SK-N-SH (cell line): ENCODE measurements at regions not wholly inside any gene's neighbourhood (a gene's known extent, or its start where the extent isn't known, plus 50 kb on each side); places are given as distances from the start of the nearest gene placed in this dataset.

Experiments used
- CTCF ChIA-PET: fragments of 300-600, 350-600 bp; formaldehyde crosslinking; extraction: SDS; loops from one replicate; lab custom pipeline; 2021; lab: Yijun Ruan, JAX
- POLR2A ChIA-PET: fragments of 350-600 bp; sonication (Branson Sonifier 250); formaldehyde crosslinking; extraction: SDS; loops from one replicate; lab custom pipeline; 2020; ENCODE audit warnings: antibody characterized with exemption, inconsistent platforms; lab: Yijun Ruan, JAX
- DNase-seq: peaks from one replicate; pipeline ENCODE4 v3.0.0; 2012
- H2AFZ ChIP-seq: fragments of 200-600 bp; sonication (generic); 2 replicates; pipeline ENCODE4 v1.8.1; 2016; ENCODE audit warnings: antibody characterized with exemption, mild to moderate bottlenecking, low read depth
- H3F3A ChIP-seq: fragments of 200-600 bp; sonication (generic); replicated peaks from 2 replicates; pipeline ENCODE3; 2016; ENCODE audit warnings: antibody characterized with exemption, mild to moderate bottlenecking; ENCODE audit not compliant: insufficient read depth
- H3K27ac ChIP-seq, 2 experiments: fragments of 200-500 bp in 1 of 2; fragments of 200-600 bp in 1 of 2; sonication (Bioruptor generic) in 1 of 2; sonication (generic), shearing (Covaris generic) in 1 of 2; 2 replicates each; pipeline versions ENCODE4 v1.5.1 to v1.6.1; 2014 to 2016; ENCODE audit warnings: low read depth in 2 of 2, inconsistent platforms in 1 of 2, low read length in 1 of 2, mild to moderate bottlenecking in 1 of 2, mixed read lengths in 1 of 2
- H3K27me3 ChIP-seq: fragments of 200-600 bp; sonication (generic), shearing (Covaris generic); 2 replicates; pipeline ENCODE4 v1.6.1; 2016; ENCODE audit warnings: mixed run types; ENCODE audit not compliant: insufficient read depth
- H3K36me3 ChIP-seq, 2 experiments: fragments of 200-500 bp in 1 of 2; fragments of 200-600 bp in 1 of 2; sonication (Bioruptor generic) in 1 of 2; sonication (generic) in 1 of 2; replicated peaks in 1 of 2; 2 replicates each; pipeline versions ENCODE3 to v1.5.1; 2014 to 2016; ENCODE audit warnings: low read length in 1 of 2, mild to moderate bottlenecking in 1 of 2; ENCODE audit not compliant: insufficient read depth in 2 of 2, control insufficient read depth in 1 of 2
- H3K4me1 ChIP-seq, 2 experiments: fragments of 200-500 bp in 1 of 2; fragments of 200-600 bp in 1 of 2; sonication (Bioruptor generic) in 1 of 2; sonication (generic), shearing (Covaris generic) in 1 of 2; 2 replicates each; pipeline versions ENCODE4 v1.5.1 to v1.6.1; 2014 to 2016; ENCODE audit warnings: low read depth in 1 of 2, low read length in 1 of 2, mixed run types in 1 of 2; ENCODE audit not compliant: insufficient read depth in 2 of 2, control insufficient read depth in 1 of 2
- H3K4me2 ChIP-seq: fragments of 200-600 bp; sonication (generic), shearing (Covaris generic); 2 replicates; pipeline ENCODE4 v1.6.1; 2017; ENCODE audit warnings: mixed run types
- H3K4me3 ChIP-seq, 2 experiments: fragments of 200-500 bp in 1 of 2; fragments of 200-600 bp in 1 of 2; sonication (Bioruptor generic) in 1 of 2; sonication (generic), shearing (Covaris generic) in 1 of 2; 2 replicates each; pipeline versions ENCODE4 v1.5.1 to v1.8.1; 2014 to 2016; ENCODE audit warnings: low read depth in 2 of 2, inconsistent platforms in 1 of 2, low read length in 1 of 2, mild to moderate bottlenecking in 1 of 2, mixed read lengths in 1 of 2, moderate library complexity in 1 of 2
- H3K79me2 ChIP-seq: fragments of 200-600 bp; sonication (generic); 2 replicates; pipeline ENCODE4 v1.8.1; 2017; ENCODE audit warnings: mild to moderate bottlenecking; ENCODE audit not compliant: insufficient read depth
- H3K9ac ChIP-seq: fragments of 200-600 bp; sonication (generic); 2 replicates; pipeline ENCODE4 v1.6.1; 2017; ENCODE audit warnings: mixed run types
- H3K9me2 ChIP-seq: fragments of 200-600 bp; sonication (generic); 2 replicates; pipeline ENCODE4 v1.6.1; 2017; ENCODE audit warnings: mixed run types
- H3K9me3 ChIP-seq: fragments of 200-600 bp; sonication (generic); 2 replicates; pipeline ENCODE4 v1.6.1; 2017; ENCODE audit warnings: mixed run types, mild to moderate bottlenecking, moderate library complexity
- H4K20me1 ChIP-seq: fragments of 200-600 bp; sonication (generic); 2 replicates; pipeline ENCODE4 v1.6.1; 2017; ENCODE audit warnings: mild to moderate bottlenecking, mixed run types; ENCODE audit not compliant: insufficient read depth
- ELF1 ChIP-seq: IDR thresholded peaks from 2 replicates; pipeline ENCODE4 v1.4.0; 2012
- EP300 ChIP-seq, 2 experiments: IDR thresholded peaks; 2 replicates each; pipeline versions ENCODE4 v1.4.0 to v1.6.1; 2012; ENCODE audit warnings: borderline replicate concordance in 1 of 2, low read depth in 1 of 2, low read length in 1 of 2
- FOSL2 ChIP-seq: IDR thresholded peaks from 2 replicates; pipeline ENCODE4 v1.4.0; 2012; ENCODE audit warnings: low read depth, mild to moderate bottlenecking, moderate library complexity, borderline replicate concordance
- FOXJ3 ChIP-seq: sonication (generic); formaldehyde crosslinking; IDR thresholded peaks from 2 replicates; pipeline ENCODE4 v1.5.1; 2020; ENCODE audit warnings: mild to moderate bottlenecking, missing genetic modification reagents
- FOXM1 ChIP-seq: IDR thresholded peaks from 2 replicates; pipeline ENCODE4 v1.4.0; 2012; ENCODE audit warnings: low read depth, mild to moderate bottlenecking
- GABPA ChIP-seq: IDR thresholded peaks from 2 replicates; pipeline ENCODE4 v1.4.0; 2012; ENCODE audit warnings: low read depth, mild to moderate bottlenecking
- GATA2 ChIP-seq: sonication (generic); formaldehyde crosslinking; IDR thresholded peaks from 2 replicates; pipeline ENCODE4 v1.5.0; 2020; ENCODE audit warnings: mild to moderate bottlenecking, missing genetic modification reagents
- JUND ChIP-seq: IDR thresholded peaks from 2 replicates; pipeline ENCODE4 v1.4.0; 2012
- MEF2A ChIP-seq: IDR thresholded peaks from 2 replicates; pipeline ENCODE4 v1.4.0; 2012; ENCODE audit warnings: low read depth, borderline replicate concordance
- MXI1 ChIP-seq: IDR thresholded peaks from 2 replicates; pipeline ENCODE4 v1.6.1; 2012; ENCODE audit warnings: mild to moderate bottlenecking, low read depth, low read length, improper control_type of control experiment
- NFIC ChIP-seq: IDR thresholded peaks from 2 replicates; pipeline ENCODE4 v1.4.0; 2012; ENCODE audit warnings: borderline replicate concordance
- POLR2AphosphoS5 ChIP-seq: IDR thresholded peaks from 2 replicates; pipeline ENCODE4 v1.6.1; 2012; ENCODE audit warnings: low read depth, low read length
- RAD21 ChIP-seq: IDR thresholded peaks from 2 replicates; pipeline ENCODE4 v1.6.1; 2012; ENCODE audit warnings: mild to moderate bottlenecking, low read length
- RXRA ChIP-seq: IDR thresholded peaks from 2 replicates; pipeline ENCODE4 v1.4.0; 2012; ENCODE audit warnings: low read depth, mild to moderate bottlenecking, borderline replicate concordance
- SIN3A ChIP-seq: IDR thresholded peaks from 2 replicates; pipeline ENCODE4 v1.6.1; 2012; ENCODE audit warnings: low read depth, mild to moderate bottlenecking, low read length, moderate library complexity, borderline replicate concordance
- TCF12 ChIP-seq: IDR thresholded peaks from 2 replicates; pipeline ENCODE4 v1.4.0; 2012
- TEAD4 ChIP-seq: IDR thresholded peaks from 2 replicates; pipeline ENCODE4 v1.4.0; 2012; ENCODE audit warnings: mild to moderate bottlenecking, borderline replicate concordance; ENCODE audit not compliant: insufficient read depth
- USF1 ChIP-seq: IDR thresholded peaks from 2 replicates; pipeline ENCODE4 v1.4.0; 2012; ENCODE audit warnings: low read depth, borderline replicate concordance
- YY1 ChIP-seq: IDR thresholded peaks from 2 replicates; pipeline ENCODE4 v1.4.0; 2012; ENCODE audit warnings: low read depth, mild to moderate bottlenecking
- TF ChIP-seq, protein P1 (sequence below): IDR thresholded peaks from 2 replicates; pipeline ENCODE4 v1.6.1; 2012; ENCODE audit warnings: mild to moderate bottlenecking, low read depth, low read length, moderate library complexity
- TF ChIP-seq, protein P2 (sequence below): IDR thresholded peaks from 2 replicates; pipeline ENCODE4 v1.4.0; 2012; ENCODE audit warnings: low read depth
- TF ChIP-seq, protein P3 (sequence below): IDR thresholded peaks from 2 replicates; pipeline ENCODE4; 2012

- ChIA-PET CTCF (no interaction called here), POLR2A (no interaction called here)
- Histone ChIP-seq H3K4me3 (peak overlapping the region in 1 of 2 experiments; percentile 8; a peak in 1 of 4 replicates), H4K20me1 (no peaks in the 10 kb centered on the region), H3K27me3 (no peaks in the 10 kb centered on the region)
- TF ChIP-seq MEF2A = no peak
- no peak for TF ChIP-seq FOXJ3
- TF ChIP-seq USF1 = no peak
- no peak for TF ChIP-seq GABPA
- no peak for TF ChIP-seq RAD21
- no peak for TF ChIP-seq MXI1
- no peak for TF ChIP-seq JUND
- no peak for TF ChIP-seq POLR2AphosphoS5
- TF ChIP-seq, all 33 proteins: peak for 0
- Histone ChIP-seq H3K9me2 (no peaks in the 10 kb centered on the region), H3F3A (peaks cover 26% of the 10 kb centered on the region), H3K79me2 (no peaks in the 10 kb centered on the region), H3K9me3 (no peaks in the 10 kb centered on the region), H3K4me1 (peaks cover 0 to 30% of the 10 kb centered on the region in 2 experiments; a peak in 2 of 4 replicates), H3K4me2 (peak overlapping the region; percentile 35), H3K27ac (peak overlapping the region; percentile 53 to 99; a peak in 3 of 4 replicates), H3K9ac (peak overlapping the region; percentile 56), H3K36me3 (peaks cover 0 to 3% of the 10 kb centered on the region in 2 experiments), H2AFZ (peak overlapping the region; percentile 64)
- no peak for DNase-seq
Measured at GRCh38 chr4:114271031-114271430, 291.6 kb upstream of the ARSJ start.

DNA sequence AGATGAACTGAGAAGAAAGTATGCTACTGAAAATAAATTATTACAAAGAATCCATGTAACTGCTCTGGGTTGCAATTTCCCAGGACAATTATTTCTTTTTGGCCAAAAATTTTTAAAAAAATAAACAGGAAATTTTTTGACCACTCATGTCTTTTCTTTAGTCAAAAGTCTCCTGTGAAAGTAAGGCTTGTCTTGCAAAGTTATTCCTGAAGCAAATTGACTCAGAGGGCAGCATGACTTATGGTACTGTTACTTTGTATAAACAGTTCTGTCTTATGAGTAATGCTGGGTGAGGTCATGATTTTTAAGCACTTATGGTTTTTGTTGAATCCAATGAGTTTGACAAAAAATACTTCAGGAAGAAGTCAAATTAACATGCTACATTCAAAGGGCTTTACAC is 292.8 kb upstream of the ARSJ start:
- Histone ChIP-seq H3K4me1 (peaks cover 0 to 35% of the 10 kb centered on the region in 2 experiments; a peak in 2 of 4 replicates), H3K9ac (peak overlapping the region; percentile 56), H3K79me2 (no peaks in the 10 kb centered on the region), H3K4me3 (no peak overlapping the region), H3K27ac (peak overlapping the region; percentile 53 to 99; a peak in 3 of 4 replicates), H4K20me1 (no peaks in the 10 kb centered on the region), H2AFZ (no peak overlapping the region), H3K9me2 (no peaks in the 10 kb centered on the region), H3K27me3 (no peaks in the 10 kb centered on the region), H3K4me2 (peak overlapping the region; percentile 35), H3F3A (peaks cover 26% of the 10 kb centered on the region), H3K36me3 (peaks cover 0 to 3% of the 10 kb centered on the region in 2 experiments), H3K9me3 (no peaks in the 10 kb centered on the region)
- ChIA-PET CTCF (no interaction called here), POLR2A (no interaction called here)
- no peak for DNase-seq
- TF ChIP-seq TEAD4 (peak; percentile 83), YY1 (no peak), NFIC (peak; percentile 68; the same call in 1 of the 2 replicates), EP300 (IDR thresholded peaks at IDR 0.05; ENCODE audit: borderline replicate concordance in 1 of 2, low read depth in 1 of 2, low read length in 1 of 2) (peak; percentile 24 to 95; a peak in 2 of 4 replicates), MEF2A (peak; percentile 85), TCF12 (peak; percentile 93), FOSL2 (peak; percentile 95), USF1 (no peak), MXI1 (no peak), ELF1 (peak; percentile 28; the same call in 1 of the 2 replicates), RXRA (peak; percentile 83; the same call in 1 of the 2 replicates), GATA2 (CRISPR knock-in tag) (no peak), POLR2AphosphoS5 (peak; percentile 80; the same call in 1 of the 2 replicates), SIN3A (0 out of 2 replicates have a peak, but pooled peaks have one; percentile 58), FOXM1 (peak; percentile 89; the same call in 1 of the 2 replicates), JUND (peak; percentile 95)
- TF ChIP-seq, protein P1, sequence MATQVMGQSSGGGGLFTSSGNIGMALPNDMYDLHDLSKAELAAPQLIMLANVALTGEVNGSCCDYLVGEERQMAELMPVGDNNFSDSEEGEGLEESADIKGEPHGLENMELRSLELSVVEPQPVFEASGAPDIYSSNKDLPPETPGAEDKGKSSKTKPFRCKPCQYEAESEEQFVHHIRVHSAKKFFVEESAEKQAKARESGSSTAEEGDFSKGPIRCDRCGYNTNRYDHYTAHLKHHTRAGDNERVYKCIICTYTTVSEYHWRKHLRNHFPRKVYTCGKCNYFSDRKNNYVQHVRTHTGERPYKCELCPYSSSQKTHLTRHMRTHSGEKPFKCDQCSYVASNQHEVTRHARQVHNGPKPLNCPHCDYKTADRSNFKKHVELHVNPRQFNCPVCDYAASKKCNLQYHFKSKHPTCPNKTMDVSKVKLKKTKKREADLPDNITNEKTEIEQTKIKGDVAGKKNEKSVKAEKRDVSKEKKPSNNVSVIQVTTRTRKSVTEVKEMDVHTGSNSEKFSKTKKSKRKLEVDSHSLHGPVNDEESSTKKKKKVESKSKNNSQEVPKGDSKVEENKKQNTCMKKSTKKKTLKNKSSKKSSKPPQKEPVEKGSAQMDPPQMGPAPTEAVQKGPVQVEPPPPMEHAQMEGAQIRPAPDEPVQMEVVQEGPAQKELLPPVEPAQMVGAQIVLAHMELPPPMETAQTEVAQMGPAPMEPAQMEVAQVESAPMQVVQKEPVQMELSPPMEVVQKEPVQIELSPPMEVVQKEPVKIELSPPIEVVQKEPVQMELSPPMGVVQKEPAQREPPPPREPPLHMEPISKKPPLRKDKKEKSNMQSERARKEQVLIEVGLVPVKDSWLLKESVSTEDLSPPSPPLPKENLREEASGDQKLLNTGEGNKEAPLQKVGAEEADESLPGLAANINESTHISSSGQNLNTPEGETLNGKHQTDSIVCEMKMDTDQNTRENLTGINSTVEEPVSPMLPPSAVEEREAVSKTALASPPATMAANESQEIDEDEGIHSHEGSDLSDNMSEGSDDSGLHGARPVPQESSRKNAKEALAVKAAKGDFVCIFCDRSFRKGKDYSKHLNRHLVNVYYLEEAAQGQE = no peak
- TF ChIP-seq, protein P2, sequence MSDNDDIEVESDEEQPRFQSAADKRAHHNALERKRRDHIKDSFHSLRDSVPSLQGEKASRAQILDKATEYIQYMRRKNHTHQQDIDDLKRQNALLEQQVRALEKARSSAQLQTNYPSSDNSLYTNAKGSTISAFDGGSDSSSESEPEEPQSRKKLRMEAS = peak; percentile 55; the same call in 1 of the 2 replicates
- TF ChIP-seq, protein P3, sequence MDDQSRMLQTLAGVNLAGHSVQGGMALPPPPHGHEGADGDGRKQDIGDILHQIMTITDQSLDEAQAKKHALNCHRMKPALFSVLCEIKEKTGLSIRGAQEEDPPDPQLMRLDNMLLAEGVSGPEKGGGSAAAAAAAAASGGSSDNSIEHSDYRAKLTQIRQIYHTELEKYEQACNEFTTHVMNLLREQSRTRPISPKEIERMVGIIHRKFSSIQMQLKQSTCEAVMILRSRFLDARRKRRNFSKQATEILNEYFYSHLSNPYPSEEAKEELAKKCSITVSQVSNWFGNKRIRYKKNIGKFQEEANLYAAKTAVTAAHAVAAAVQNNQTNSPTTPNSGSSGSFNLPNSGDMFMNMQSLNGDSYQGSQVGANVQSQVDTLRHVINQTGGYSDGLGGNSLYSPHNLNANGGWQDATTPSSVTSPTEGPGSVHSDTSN = peak; percentile 96
